DOHH2 (cell line): ENCODE measurements at regions not wholly inside any gene's neighbourhood (a gene's known extent, or its start where the extent isn't known, plus 50 kb on each side); places are given as distances from the start of the nearest gene placed in this dataset.

Experiments used
- H3F3A ChIP-seq: fragments of 200-600 bp; sonication (generic), shearing (Covaris generic); 2 replicates; pipeline ENCODE4 v1.6.0; 2016; ENCODE audit warnings: antibody characterized with exemption, mild to moderate bottlenecking; ENCODE audit not compliant: control insufficient read depth, insufficient read depth
- H3K27ac ChIP-seq: fragments of 200-600 bp; sonication (generic); 2 replicates; pipeline ENCODE4 v1.5.1; 2014; ENCODE audit warnings: low read depth, mild to moderate bottlenecking, low read length, moderate library complexity
- H3K27me3 ChIP-seq: fragments of 200-600 bp; sonication (generic); 2 replicates; pipeline ENCODE4 v1.6.1; 2014; ENCODE audit warnings: mild to moderate bottlenecking, low read length, mixed read lengths; ENCODE audit not compliant: control insufficient read depth
- H3K36me3 ChIP-seq: fragments of 200-600 bp; sonication (generic); 2 replicates; pipeline ENCODE4 v1.6.1; 2014; ENCODE audit warnings: mild to moderate bottlenecking, low read length, moderate library complexity, mixed read lengths; ENCODE audit not compliant: control insufficient read depth
- H3K4me1 ChIP-seq: fragments of 200-600 bp; sonication (generic); 2 replicates; pipeline ENCODE4 v1.6.1; 2014; ENCODE audit warnings: mild to moderate bottlenecking, low read length, mixed read lengths; ENCODE audit not compliant: control insufficient read depth
- H3K4me2 ChIP-seq: fragments of 200-600 bp; sonication (generic); 2 replicates; pipeline ENCODE4 v1.6.0; 2014; ENCODE audit warnings: mild to moderate bottlenecking, low read length, moderate library complexity
- H3K4me3 ChIP-seq: fragments of 200-600 bp; sonication (generic); 2 replicates; pipeline ENCODE4 v1.5.1; 2014; ENCODE audit warnings: mild to moderate bottlenecking, low read length, mixed read lengths
- H3K79me2 ChIP-seq: fragments of 200-600 bp; sonication (generic); 2 replicates; pipeline ENCODE4 v1.6.1; 2014; ENCODE audit warnings: mild to moderate bottlenecking, low read length, mixed read lengths; ENCODE audit not compliant: control insufficient read depth
- H3K9me2 ChIP-seq: fragments of 200-600 bp; sonication (generic); replicated peaks from 2 replicates; pipeline ENCODE4 v1.6.1; 2014; ENCODE audit warnings: mild to moderate bottlenecking, low read length, mixed read lengths; ENCODE audit not compliant: control insufficient read depth
- H3K9me3 ChIP-seq: fragments of 200-600 bp; sonication (generic); 2 replicates; pipeline ENCODE4 v1.6.1; 2014; ENCODE audit warnings: antibody characterized with exemption, low read length, mixed read lengths; ENCODE audit not compliant: control insufficient read depth, insufficient read depth
- H4K20me1 ChIP-seq: fragments of 200-600 bp; sonication (generic); 2 replicates; pipeline ENCODE4 v1.6.0; 2014; ENCODE audit warnings: low read depth, mild to moderate bottlenecking, antibody characterized with exemption, low read length, moderate library complexity; ENCODE audit not compliant: control insufficient read depth, insufficient read depth
- EZH2phosphoT487 ChIP-seq: fragments of 200-600 bp; sonication (generic); IDR thresholded peaks from 2 replicates; pipeline ENCODE4 v1.6.1; 2017; ENCODE audit warnings: borderline replicate concordance, mild to moderate bottlenecking, antibody characterized with exemption, low read length, moderate library complexity, mixed read lengths
- TF ChIP-seq, protein P1 (sequence below): fragments of 200-600 bp; sonication (generic); IDR thresholded peaks from one replicate; pipeline ENCODE4 v1.5.1; 2014; ENCODE audit warnings: antibody characterized with exemption, mild to moderate bottlenecking, low read depth, low read length; ENCODE audit not compliant: poor library complexity, severe bottlenecking

DNA sequence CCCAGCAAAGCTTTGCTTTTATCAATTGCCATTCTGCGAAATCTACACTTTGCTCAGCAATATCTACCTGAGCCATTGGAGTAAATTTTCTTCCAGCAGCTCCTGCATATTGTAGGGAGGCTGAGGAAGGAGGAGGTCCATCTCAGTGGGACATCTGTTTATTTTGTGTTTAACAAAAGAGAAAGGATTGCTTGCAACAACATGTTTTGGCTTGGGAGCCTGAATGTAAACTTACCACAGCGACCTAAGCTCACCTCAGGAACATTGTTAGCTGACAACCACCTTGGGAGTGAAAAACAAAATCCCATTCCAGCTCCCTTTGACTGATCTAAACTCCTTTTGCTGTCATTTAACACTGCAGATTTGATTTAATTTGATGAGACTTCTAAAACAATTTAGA lies 356.1 kb downstream of the SS18 start:
- Histone ChIP-seq H3K79me2 (no peaks in the 10 kb centered on the region), H3K36me3 (no peaks in the 10 kb centered on the region), H3K4me1 (no peaks in the 10 kb centered on the region), H3K4me3 (no peak overlapping the region), H3K27me3 (no peaks in the 10 kb centered on the region), H4K20me1 (no peaks in the 10 kb centered on the region), H3F3A (no peaks in the 10 kb centered on the region), H3K9me2 (no peaks in the 10 kb centered on the region), H3K4me2 (no peak overlapping the region), H3K9me3 (no peaks in the 10 kb centered on the region), H3K27ac (no peak overlapping the region)
- no peak for TF ChIP-seq EZH2phosphoT487
- TF ChIP-seq, protein P1, sequence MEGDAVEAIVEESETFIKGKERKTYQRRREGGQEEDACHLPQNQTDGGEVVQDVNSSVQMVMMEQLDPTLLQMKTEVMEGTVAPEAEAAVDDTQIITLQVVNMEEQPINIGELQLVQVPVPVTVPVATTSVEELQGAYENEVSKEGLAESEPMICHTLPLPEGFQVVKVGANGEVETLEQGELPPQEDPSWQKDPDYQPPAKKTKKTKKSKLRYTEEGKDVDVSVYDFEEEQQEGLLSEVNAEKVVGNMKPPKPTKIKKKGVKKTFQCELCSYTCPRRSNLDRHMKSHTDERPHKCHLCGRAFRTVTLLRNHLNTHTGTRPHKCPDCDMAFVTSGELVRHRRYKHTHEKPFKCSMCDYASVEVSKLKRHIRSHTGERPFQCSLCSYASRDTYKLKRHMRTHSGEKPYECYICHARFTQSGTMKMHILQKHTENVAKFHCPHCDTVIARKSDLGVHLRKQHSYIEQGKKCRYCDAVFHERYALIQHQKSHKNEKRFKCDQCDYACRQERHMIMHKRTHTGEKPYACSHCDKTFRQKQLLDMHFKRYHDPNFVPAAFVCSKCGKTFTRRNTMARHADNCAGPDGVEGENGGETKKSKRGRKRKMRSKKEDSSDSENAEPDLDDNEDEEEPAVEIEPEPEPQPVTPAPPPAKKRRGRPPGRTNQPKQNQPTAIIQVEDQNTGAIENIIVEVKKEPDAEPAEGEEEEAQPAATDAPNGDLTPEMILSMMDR: no peak

DNA sequence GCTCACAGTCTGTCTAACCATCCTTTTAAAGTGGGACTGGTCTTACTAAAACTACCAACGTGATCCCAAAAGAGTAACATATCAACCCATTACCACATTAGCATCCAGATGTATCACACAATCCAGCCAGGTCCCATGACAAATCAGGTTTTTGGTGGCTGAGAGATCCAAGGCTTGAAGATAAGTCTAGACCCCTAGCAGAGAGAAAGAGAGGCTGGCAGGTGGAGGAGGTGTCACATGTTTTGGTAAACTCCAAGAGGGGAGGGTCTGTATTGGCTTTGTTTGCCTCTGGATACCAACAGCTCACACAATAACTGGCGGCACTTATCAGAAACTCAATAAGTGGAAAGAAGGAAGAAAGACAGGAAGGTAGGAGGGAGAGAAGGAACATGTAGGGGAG lies 357.6 kb downstream of the SS18 start:
- Histone ChIP-seq H3K9me3 (no peaks in the 10 kb centered on the region), H3K36me3 (no peaks in the 10 kb centered on the region), H3K4me2 (no peak overlapping the region), H3K79me2 (no peaks in the 10 kb centered on the region), H4K20me1 (no peaks in the 10 kb centered on the region), H3K4me1 (no peaks in the 10 kb centered on the region), H3F3A (no peaks in the 10 kb centered on the region), H3K4me3 (no peak overlapping the region), H3K27ac (no peak overlapping the region), H3K27me3 (no peaks in the 10 kb centered on the region), H3K9me2 (no peaks in the 10 kb centered on the region)
- TF ChIP-seq, protein P1: no peak
- no peak for TF ChIP-seq EZH2phosphoT487

GRCh38 chr18:25729072-25729471 lies 361.3 kb downstream of the SS18 start:
- H3K9me2 ChIP-seq: no peaks in the 10 kb centered on the region
- H4K20me1 ChIP-seq: no peaks in the 10 kb centered on the region
- TF ChIP-seq EZH2phosphoT487: no peak
- TF ChIP-seq, protein P1: no peak
- H3K4me1 ChIP-seq: no peaks in the 10 kb centered on the region
- H3F3A ChIP-seq: no peaks in the 10 kb centered on the region
- H3K79me2 ChIP-seq: no peaks in the 10 kb centered on the region
- no peaks in the 10 kb centered on the region for H3K9me3 ChIP-seq
- H3K27ac ChIP-seq: no peak overlapping the region
- H3K4me3 ChIP-seq: no peak overlapping the region
- no peak overlapping the region for H3K4me2 ChIP-seq
- no peaks in the 10 kb centered on the region for H3K27me3 ChIP-seq
- no peaks in the 10 kb centered on the region for H3K36me3 ChIP-seq
